Muscle of leg (tissue), 3 donors: ENCODE measurements at regions not wholly inside any gene's neighbourhood (a gene's known extent, or its start where the extent isn't known, plus 50 kb on each side); places are given as distances from the start of the nearest gene placed in this dataset.
A peak's percentile ranks its signal among the peaks of the same experiment; 100 is the strongest.

ENCODE experiments used
- DNase-seq: peaks from one replicate; pipeline ENCODE4 v3.0.0; 2013
- H3K27ac ChIP-seq: one replicate; pipeline ENCODE4 v1.5.1; 2013; ENCODE audit warnings: mild to moderate bottlenecking, low read length, control low read depth
- H3K27me3 ChIP-seq: one replicate; pipeline ENCODE4 v1.6.1; 2013; ENCODE audit warnings: low read length; ENCODE audit not compliant: control insufficient read depth, insufficient read depth
- H3K36me3 ChIP-seq: one replicate; pipeline ENCODE4 v1.6.1; 2013; ENCODE audit warnings: low read length; ENCODE audit not compliant: control insufficient read depth, insufficient read depth
- H3K4me1 ChIP-seq: one replicate; pipeline ENCODE4 v1.6.1; 2013; ENCODE audit warnings: low read length; ENCODE audit not compliant: control insufficient read depth, insufficient read depth
- H3K4me3 ChIP-seq: one replicate; pipeline ENCODE4 v1.5.1; 2013; ENCODE audit warnings: low read length, control low read depth
- H3K9me3 ChIP-seq: replicated peaks from 2 replicates; pipeline ENCODE4 v1.6.1; 2013; ENCODE audit warnings: low read depth, low read length; ENCODE audit not compliant: control insufficient read depth
- WGBS: methylation state at CpG from one replicate; pipeline ENCODE4 v1.1.5; 2013; ENCODE audit warnings: missing lambda C conversion rate; ENCODE audit not compliant: insufficient coverage; 5-methylcytosine and 5-hydroxymethylcytosine counted together

DNA sequence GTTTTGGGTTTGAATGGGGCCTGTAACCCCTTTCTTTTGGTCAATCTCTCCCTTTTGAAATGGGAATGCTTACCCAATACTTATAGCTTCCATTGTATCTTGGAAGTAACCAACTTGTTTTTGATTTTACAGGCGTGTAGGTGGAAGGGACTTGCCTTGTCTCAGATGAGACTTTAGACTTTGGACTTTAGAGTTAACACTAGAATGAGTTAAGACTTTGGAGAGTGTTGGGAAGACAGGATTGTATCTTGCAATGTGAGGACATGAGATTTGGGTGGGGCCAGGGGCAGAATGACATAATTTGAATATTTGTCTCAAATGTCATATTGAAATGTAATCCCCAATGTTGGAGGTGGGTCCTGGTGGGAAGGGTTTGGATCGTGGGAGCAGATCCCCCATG, 1466.9 kb downstream of the LRRC4C start:
- H3K36me3 ChIP-seq = no peaks in the 10 kb centered on the region
- no peak overlapping the region for H3K4me3 ChIP-seq
- WGBS = 75% methylated on average over 2 of the region's 2 CpGs
- no peak for DNase-seq
- H3K27me3 ChIP-seq = no peaks in the 10 kb centered on the region
- no peak overlapping the region for H3K27ac ChIP-seq
- no peaks in the 10 kb centered on the region for H3K4me1 ChIP-seq
- H3K9me3 ChIP-seq = peaks cover 2% of the 10 kb centered on the region

DNA sequence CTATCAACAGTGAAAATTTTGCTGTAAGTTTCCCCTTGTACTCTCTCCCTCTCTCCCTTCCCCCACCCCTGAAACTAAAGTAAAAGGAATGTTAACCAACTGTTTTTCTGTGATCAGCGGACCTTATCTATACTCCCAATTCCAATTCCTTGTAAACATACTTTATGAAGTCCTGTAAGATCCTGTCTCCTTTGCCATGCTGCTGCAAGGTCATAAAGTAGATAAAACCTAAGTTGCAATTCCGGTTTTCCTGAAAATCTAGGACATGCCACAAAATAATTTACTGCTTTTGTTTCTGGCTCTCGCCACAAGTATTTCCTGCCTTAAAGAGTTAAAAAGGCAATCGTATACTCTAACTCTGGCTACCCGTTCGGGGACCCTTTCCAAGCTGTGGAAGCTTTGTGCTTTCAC, 1469.0 kb downstream of the LRRC4C start:
- WGBS = 2% methylated on average over 5 of the region's 6 CpGs

DNA sequence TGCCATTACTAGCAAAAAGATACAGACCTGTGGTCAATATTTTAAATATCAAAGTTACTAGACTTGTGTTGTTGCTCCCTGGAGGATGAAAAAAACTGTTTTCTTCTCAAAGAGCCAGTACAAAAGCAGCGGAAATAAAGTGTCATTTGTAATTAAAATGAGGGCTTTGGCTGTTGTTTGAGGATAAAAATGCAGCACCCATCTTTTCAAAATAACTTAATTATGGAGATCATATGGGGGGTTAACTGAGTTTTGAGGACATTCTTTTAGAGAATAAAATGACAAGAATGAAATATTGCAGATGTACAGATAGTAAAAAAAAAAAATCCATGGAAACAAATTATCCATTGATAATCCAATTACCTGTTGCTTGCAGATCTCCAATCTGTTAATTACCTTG, 1484.4 kb downstream of the LRRC4C start:
- Histone ChIP-seq H3K27ac (no peak overlapping the region), H3K9me3 (peaks cover 2% of the 10 kb centered on the region), H3K4me3 (no peak overlapping the region), H3K4me1 (no peaks in the 10 kb centered on the region), H3K27me3 (no peaks in the 10 kb centered on the region), H3K36me3 (no peaks in the 10 kb centered on the region)
- no CpG with 5 or more reads among the region's 1 CpG for WGBS
- DNase-seq = no peak

More for the DNA sequence above, 1469.0 kb downstream of the LRRC4C start:
- no peak overlapping the region for H3K4me3 ChIP-seq
- no peak for DNase-seq
- no peaks in the 10 kb centered on the region for H3K27me3 ChIP-seq
- H3K4me1 ChIP-seq = no peaks in the 10 kb centered on the region
- H3K36me3 ChIP-seq = no peaks in the 10 kb centered on the region
- no peak overlapping the region for H3K27ac ChIP-seq
- peaks cover 3% of the 10 kb centered on the region for H3K9me3 ChIP-seq

DNA sequence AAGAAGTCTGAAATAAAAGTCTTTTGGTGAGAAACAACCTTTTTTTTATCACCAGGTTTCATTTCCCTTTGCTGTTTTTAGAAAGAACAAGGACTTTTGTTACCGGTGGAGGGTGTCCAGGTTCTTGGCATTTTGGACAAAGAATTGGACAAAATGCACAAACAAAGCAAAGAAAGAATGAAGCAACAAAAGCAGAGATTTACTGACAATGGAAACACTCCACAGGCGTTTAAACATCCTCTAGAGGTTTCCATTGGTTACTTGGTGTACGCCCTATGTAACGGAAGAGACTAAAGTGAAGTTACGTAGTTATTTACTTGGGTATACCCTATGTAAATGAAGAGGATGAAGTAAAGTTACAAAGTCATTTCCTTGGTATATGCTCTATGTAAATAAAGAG, 1487.0 kb downstream of the LRRC4C start:
- Histone ChIP-seq H3K27ac (no peak overlapping the region), H3K9me3 (peaks cover 5% of the 10 kb centered on the region), H3K4me1 (no peaks in the 10 kb centered on the region), H3K36me3 (no peaks in the 10 kb centered on the region), H3K4me3 (no peak overlapping the region), H3K27me3 (no peaks in the 10 kb centered on the region)
- WGBS = no CpG with 5 or more reads among the region's 5 CpGs
- DNase-seq = no peak

DNA sequence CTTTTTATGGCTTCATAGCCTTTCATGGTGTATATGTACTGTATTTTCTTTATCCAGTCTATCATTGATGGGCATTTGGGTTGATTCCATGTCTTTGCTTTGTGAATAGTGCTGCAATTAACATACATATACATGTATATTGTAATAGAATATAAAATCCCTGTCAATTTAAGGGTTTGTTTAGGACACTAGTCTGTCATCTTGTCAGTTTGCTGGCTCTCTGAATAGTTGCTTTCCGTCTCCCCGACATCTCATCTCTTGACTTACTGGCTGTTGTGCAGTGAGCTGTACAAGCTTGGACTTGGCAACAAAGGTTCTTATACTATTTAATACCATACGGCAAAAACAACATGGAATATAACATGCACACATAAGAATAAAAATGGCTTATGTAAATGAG, 1487.5 kb downstream of the LRRC4C start:
- DNase-seq = no peak
- H3K27me3 ChIP-seq = no peaks in the 10 kb centered on the region
- no peak overlapping the region for H3K4me3 ChIP-seq
- no peaks in the 10 kb centered on the region for H3K36me3 ChIP-seq
- peaks cover 6% of the 10 kb centered on the region for H3K9me3 ChIP-seq
- no CpG with 5 or more reads among the region's 3 CpGs for WGBS
- H3K27ac ChIP-seq = no peak overlapping the region
- no peaks in the 10 kb centered on the region for H3K4me1 ChIP-seq

DNA sequence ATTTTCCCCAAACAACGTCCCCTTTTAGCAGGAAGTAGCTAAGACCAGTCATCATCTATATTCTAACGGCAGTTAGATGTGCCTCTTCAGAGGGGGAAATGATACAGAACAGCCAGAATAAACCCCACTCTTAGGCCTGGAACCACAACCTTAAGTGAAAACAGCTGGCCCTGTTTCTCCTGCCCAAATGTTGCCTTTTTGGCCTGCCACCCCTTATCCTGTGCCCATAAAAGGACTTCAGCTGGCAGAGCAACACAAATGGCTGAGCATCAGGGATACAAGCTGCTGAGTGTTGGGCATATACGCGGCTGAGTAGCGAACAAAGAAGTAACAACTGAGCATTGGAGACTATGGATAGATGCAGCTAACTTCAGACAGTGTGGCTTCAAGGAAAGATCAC, 1491.4 kb downstream of the LRRC4C start:
- WGBS = 75% methylated on average over 5 of the region's 5 CpGs
- no peaks in the 10 kb centered on the region for H3K27me3 ChIP-seq
- H3K9me3 ChIP-seq = peaks cover 13% of the 10 kb centered on the region
- peak; percentile 2 for DNase-seq
- H3K27ac ChIP-seq = no peak overlapping the region
- no peak overlapping the region for H3K4me3 ChIP-seq
- no peaks in the 10 kb centered on the region for H3K36me3 ChIP-seq
- no peaks in the 10 kb centered on the region for H3K4me1 ChIP-seq

DNA sequence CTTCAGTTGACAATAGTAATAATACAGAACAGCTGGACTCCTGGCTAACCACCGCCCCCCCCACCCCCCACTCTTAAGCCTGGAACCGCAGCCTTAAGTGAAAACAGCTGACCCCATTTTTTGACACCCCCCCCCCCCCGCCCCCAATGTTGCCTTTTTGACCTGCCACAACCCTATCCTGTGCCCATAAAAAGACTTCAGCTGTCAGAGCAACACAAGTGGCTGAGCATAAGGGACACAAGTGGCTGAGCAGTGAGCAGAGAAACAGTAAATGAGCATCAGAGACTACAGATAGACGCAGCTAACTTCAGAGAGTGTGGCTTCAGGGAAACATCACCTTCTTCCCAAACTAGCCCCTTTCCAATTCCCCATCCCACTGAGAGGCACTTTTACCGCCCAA, 1493.8 kb downstream of the LRRC4C start:
- no peaks in the 10 kb centered on the region for H3K4me1 ChIP-seq
- H3K4me3 ChIP-seq = no peak overlapping the region
- H3K36me3 ChIP-seq = no peaks in the 10 kb centered on the region
- H3K9me3 ChIP-seq = peaks cover 11% of the 10 kb centered on the region
- DNase-seq = peak; percentile 11
- 79% methylated on average over 2 of the region's 5 CpGs for WGBS
- H3K27me3 ChIP-seq = no peaks in the 10 kb centered on the region
- peak overlapping the region; percentile 62 for H3K27ac ChIP-seq

DNA sequence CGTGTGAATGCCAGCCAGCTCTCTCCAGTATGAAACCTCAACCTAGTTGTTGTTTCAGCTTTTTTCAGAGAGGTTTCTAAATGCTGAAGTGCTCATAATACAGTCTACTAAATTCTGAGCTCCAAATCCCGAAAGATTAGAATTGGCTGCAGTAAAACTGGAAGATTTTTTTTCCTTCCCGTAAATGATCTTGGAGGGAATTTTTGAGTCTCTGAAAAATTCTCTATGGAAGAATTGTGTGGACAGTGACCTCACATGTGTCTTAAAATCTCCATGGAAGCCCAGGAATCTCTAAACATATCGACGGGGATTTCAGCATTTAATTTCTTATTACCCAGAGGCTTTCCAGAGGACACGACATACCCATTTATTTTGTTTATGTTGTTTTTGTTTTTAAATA, 1499.2 kb downstream of the LRRC4C start:
- peak; percentile 91 for DNase-seq
- no peak overlapping the region for H3K4me3 ChIP-seq
- H3K4me1 ChIP-seq = no peaks in the 10 kb centered on the region
- peak overlapping the region; percentile 86 for H3K27ac ChIP-seq
- H3K27me3 ChIP-seq = no peaks in the 10 kb centered on the region
- peaks cover 2% of the 10 kb centered on the region for H3K9me3 ChIP-seq
- no peaks in the 10 kb centered on the region for H3K36me3 ChIP-seq
- no CpG with 5 or more reads among the region's 6 CpGs for WGBS

DNA sequence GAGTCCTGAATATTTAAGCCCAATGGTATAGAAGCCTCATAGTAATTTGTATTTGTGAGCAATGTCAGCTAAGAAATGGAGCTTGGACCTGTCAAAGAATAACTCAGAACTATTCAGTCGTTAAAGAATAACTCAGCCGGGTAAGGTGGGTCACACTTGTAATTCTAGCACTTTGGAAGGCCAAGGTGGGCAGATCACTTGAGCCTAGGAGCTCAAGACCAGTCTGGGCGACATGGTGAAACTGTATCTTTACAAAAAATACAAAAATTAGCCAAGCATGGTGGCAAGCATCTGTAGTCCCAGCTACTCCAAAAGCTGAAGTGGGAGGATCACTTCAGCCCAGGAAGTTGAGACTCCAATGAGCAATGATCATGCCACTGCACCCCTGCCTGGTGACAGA, 1526.5 kb downstream of the LRRC4C start:
- Histone ChIP-seq H3K36me3 (no peaks in the 10 kb centered on the region), H3K9me3 (peaks cover 8% of the 10 kb centered on the region), H3K4me1 (no peaks in the 10 kb centered on the region), H3K27me3 (no peaks in the 10 kb centered on the region), H3K27ac (no peak overlapping the region), H3K4me3 (no peak overlapping the region)
- DNase-seq = no peak
- 79% methylated on average over 2 of the region's 3 CpGs for WGBS

DNA sequence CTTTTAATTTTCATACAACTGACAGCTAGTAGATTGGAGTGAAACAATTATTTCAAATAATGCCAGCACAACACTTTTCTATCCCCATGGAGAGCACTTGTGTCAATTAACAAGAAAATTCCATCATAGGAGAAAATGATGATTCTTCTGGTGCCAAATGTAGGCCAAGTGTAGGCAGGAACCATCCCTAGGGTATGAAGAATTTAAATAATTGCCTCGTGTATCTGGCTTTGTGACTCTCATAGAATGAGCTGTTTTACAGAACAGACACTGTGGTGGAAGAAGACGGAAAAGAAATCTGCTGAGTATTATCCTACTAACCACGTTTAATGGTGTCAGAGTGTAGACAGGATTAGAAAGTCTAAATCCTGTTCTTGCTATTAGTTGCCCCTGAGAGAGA, 1542.2 kb downstream of the LRRC4C start:
- WGBS = no CpG with 5 or more reads among the region's 3 CpGs
- no peak overlapping the region for H3K27ac ChIP-seq
- H3K9me3 ChIP-seq = peaks cover 8% of the 10 kb centered on the region
- H3K27me3 ChIP-seq = no peaks in the 10 kb centered on the region
- no peak overlapping the region for H3K4me3 ChIP-seq
- no peaks in the 10 kb centered on the region for H3K36me3 ChIP-seq
- no peak for DNase-seq
- H3K4me1 ChIP-seq = no peaks in the 10 kb centered on the region

DNA sequence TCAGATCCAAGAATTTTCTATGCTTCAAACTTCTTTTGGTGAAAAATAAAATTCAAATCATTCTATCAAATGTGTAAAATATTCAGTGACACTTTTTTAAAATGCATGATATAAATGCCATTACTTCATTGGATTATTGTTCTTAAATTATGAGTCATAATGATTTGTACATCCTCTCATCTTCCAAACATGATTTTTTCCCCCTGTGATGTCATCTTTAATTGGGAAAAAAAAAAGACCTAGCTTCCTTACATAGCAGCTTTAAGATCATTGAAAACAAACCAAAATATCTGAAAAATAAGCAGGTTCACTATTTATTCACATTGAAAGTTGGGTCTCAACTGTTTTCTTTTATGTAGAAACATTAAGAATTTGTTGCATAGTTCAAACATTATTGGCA, 1549.4 kb downstream of the LRRC4C start:
- no peaks in the 10 kb centered on the region for H3K27me3 ChIP-seq
- H3K36me3 ChIP-seq = no peaks in the 10 kb centered on the region
- H3K4me3 ChIP-seq = no peak overlapping the region
- no peaks in the 10 kb centered on the region for H3K4me1 ChIP-seq
- peaks cover 3% of the 10 kb centered on the region for H3K9me3 ChIP-seq
- no peak overlapping the region for H3K27ac ChIP-seq
- DNase-seq = no peak
